ENCODE measurements at regions not wholly inside any gene's neighbourhood (a gene's known extent, or its start where the extent isn't known, plus 50 kb on each side); places are given as distances from the start of the nearest gene placed in this dataset.

- Mint-ChIP-seq H3K27ac (no peak overlapping the region), H3K4me1 (no peaks in the 10 kb centered on the region), H3K27me3 (ENCODE audit: low read depth in 3 of 3) (peaks cover 0 to 2% (median 0%) of the 10 kb centered on the region in 3 donors), H3K36me3 (no peaks in the 10 kb centered on the region), H3K4me3 (no peak overlapping the region), H3K9me3 (peaks cover 2 to 21% (median 15%) of the 10 kb centered on the region in 7 donors)
- TF ChIP-seq, protein P1, sequence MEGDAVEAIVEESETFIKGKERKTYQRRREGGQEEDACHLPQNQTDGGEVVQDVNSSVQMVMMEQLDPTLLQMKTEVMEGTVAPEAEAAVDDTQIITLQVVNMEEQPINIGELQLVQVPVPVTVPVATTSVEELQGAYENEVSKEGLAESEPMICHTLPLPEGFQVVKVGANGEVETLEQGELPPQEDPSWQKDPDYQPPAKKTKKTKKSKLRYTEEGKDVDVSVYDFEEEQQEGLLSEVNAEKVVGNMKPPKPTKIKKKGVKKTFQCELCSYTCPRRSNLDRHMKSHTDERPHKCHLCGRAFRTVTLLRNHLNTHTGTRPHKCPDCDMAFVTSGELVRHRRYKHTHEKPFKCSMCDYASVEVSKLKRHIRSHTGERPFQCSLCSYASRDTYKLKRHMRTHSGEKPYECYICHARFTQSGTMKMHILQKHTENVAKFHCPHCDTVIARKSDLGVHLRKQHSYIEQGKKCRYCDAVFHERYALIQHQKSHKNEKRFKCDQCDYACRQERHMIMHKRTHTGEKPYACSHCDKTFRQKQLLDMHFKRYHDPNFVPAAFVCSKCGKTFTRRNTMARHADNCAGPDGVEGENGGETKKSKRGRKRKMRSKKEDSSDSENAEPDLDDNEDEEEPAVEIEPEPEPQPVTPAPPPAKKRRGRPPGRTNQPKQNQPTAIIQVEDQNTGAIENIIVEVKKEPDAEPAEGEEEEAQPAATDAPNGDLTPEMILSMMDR (IDR thresholded peaks at IDR 0.05): no peak
- no peaks in the 10 kb centered on the region for H3K79me2 ChIP-seq (ENCODE audit: insufficient read depth, low read length)
- no peak overlapping the region for H2AFZ ChIP-seq (ENCODE audit: insufficient read depth, low read depth, low read length, poor library complexity, severe bottlenecking)
- WGBS (ENCODE audit: insufficient coverage): 98% methylated on average over 17 of the region's 17 CpGs
- no peak overlapping the region for H3K9ac ChIP-seq (ENCODE audit: insufficient read depth, low read length, poor library complexity, severe bottlenecking)
- no peaks in the 10 kb centered on the region for H3K4me1 ChIP-seq (ENCODE audit: control insufficient read depth in 1 of 2, insufficient read depth in 2 of 2, low read length in 2 of 2)
- no peak for DNase-seq
- no peak overlapping the region for H3K4me3 ChIP-seq (replicated peaks in 1 of 3; ENCODE audit: low read depth in 2 of 3, low read length in 3 of 3)
- H3K36me3 ChIP-seq (replicated peaks in 1 of 2; ENCODE audit: control insufficient read depth in 1 of 2, insufficient read depth in 2 of 2, low read length in 2 of 2): no peaks in the 10 kb centered on the region
- no peaks in the 10 kb centered on the region for H3K27me3 ChIP-seq (ENCODE audit: control insufficient read depth in 2 of 2, insufficient read depth in 2 of 2, low read length in 2 of 2)
- H4K20me1 ChIP-seq (ENCODE audit: insufficient read depth, low read length): no peaks in the 10 kb centered on the region
- H3K4me2 ChIP-seq (replicated peaks; ENCODE audit: extremely low read depth, low read length, poor library complexity, severe bottlenecking): no peak overlapping the region
- H3K27ac ChIP-seq (ENCODE audit: low read depth in 1 of 2, low read length in 2 of 2): no peak overlapping the region
- intact Hi-C loops (cut with micrococcal nuclease): no loop called here
- H3K9me3 ChIP-seq (replicated peaks in 1 of 2; ENCODE audit: control insufficient read depth in 1 of 2, insufficient read depth in 1 of 2, low read length in 2 of 2): peaks cover 4 to 19% of the 10 kb centered on the region in 2 donors
Measured at GRCh38 chr5:57422993-57423392, 59.6 kb downstream of the ACTBL2 start.

DNA sequence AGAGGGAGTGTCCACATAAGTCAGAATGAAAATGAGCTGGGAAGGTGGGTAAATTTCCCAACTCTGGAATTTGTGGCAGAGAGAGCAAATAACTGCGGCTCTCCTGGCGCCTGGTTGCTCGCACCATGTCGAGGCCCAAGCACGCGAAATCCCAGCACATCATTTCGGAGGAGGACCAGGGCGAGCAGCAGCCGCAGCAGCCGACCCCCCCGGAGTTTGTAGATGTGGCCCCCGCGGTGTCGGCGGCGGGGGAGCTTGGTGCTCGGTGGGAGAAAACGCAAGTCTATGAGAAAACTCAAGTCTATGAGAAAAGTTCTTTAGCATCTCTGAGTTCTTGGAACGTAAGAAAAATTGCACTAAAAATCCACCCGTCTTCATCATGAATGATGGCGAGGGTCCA lies 60.3 kb downstream of the ACTBL2 start:
- H3K27me3 Mint-ChIP-seq (ENCODE audit: low read depth in 3 of 3): peaks cover 0 to 2% (median under 1%) of the 10 kb centered on the region in 3 donors
- H3K27me3 ChIP-seq (ENCODE audit: control insufficient read depth in 2 of 2, insufficient read depth in 2 of 2, low read length in 2 of 2): no peaks in the 10 kb centered on the region
- H4K20me1 ChIP-seq (ENCODE audit: insufficient read depth, low read length): no peaks in the 10 kb centered on the region
- H3K27ac ChIP-seq (ENCODE audit: low read depth in 1 of 2, low read length in 2 of 2): no peak overlapping the region
- intact Hi-C loops (cut with micrococcal nuclease): no loop called here
- H3K4me3 Mint-ChIP-seq: no peak overlapping the region
- H3K9me3 Mint-ChIP-seq: peaks cover 0 to 21% (median 15%) of the 10 kb centered on the region in 7 donors
- H3K4me3 ChIP-seq (replicated peaks in 1 of 3; ENCODE audit: low read depth in 2 of 3, low read length in 3 of 3): no peak overlapping the region
- no peaks in the 10 kb centered on the region for H3K4me1 ChIP-seq (ENCODE audit: control insufficient read depth in 1 of 2, insufficient read depth in 2 of 2, low read length in 2 of 2)
- no peaks in the 10 kb centered on the region for H3K79me2 ChIP-seq (ENCODE audit: insufficient read depth, low read length)
- DNase-seq: no peak
- no peaks in the 10 kb centered on the region for H3K36me3 Mint-ChIP-seq
- no peak overlapping the region for H3K9ac ChIP-seq (ENCODE audit: insufficient read depth, low read length, poor library complexity, severe bottlenecking)
- H3K27ac Mint-ChIP-seq: no peak overlapping the region
- TF ChIP-seq, protein P1 (IDR thresholded peaks at IDR 0.05): no peak
- H3K4me2 ChIP-seq (replicated peaks; ENCODE audit: extremely low read depth, low read length, poor library complexity, severe bottlenecking): no peak overlapping the region
- no peak overlapping the region for H2AFZ ChIP-seq (ENCODE audit: insufficient read depth, low read depth, low read length, poor library complexity, severe bottlenecking)
- H3K36me3 ChIP-seq (replicated peaks in 1 of 2; ENCODE audit: control insufficient read depth in 1 of 2, insufficient read depth in 2 of 2, low read length in 2 of 2): no peaks in the 10 kb centered on the region
- peaks cover 4 to 19% of the 10 kb centered on the region in 2 donors for H3K9me3 ChIP-seq (replicated peaks in 1 of 2; ENCODE audit: control insufficient read depth in 1 of 2, insufficient read depth in 1 of 2, low read length in 2 of 2)
- H3K4me1 Mint-ChIP-seq: no peaks in the 10 kb centered on the region
- 98% methylated on average over 19 of the region's 21 CpGs for WGBS (ENCODE audit: insufficient coverage)
